GM12872 (cell line): ENCODE measurements at regions not wholly inside any gene's neighbourhood (a gene's known extent, or its start where the extent isn't known, plus 50 kb on each side); places are given as distances from the start of the nearest gene placed in this dataset.
A peak's percentile ranks its signal among the peaks of the same experiment; 100 is the strongest.

ENCODE experiments used
- CTCF ChIP-seq: IDR thresholded peaks from 3 replicates; pipeline ENCODE4 v1.5.1; 2011; ENCODE audit warnings: low read depth, mild to moderate bottlenecking, low read length, moderate library complexity; ENCODE audit not compliant: insufficient read depth

DNA sequence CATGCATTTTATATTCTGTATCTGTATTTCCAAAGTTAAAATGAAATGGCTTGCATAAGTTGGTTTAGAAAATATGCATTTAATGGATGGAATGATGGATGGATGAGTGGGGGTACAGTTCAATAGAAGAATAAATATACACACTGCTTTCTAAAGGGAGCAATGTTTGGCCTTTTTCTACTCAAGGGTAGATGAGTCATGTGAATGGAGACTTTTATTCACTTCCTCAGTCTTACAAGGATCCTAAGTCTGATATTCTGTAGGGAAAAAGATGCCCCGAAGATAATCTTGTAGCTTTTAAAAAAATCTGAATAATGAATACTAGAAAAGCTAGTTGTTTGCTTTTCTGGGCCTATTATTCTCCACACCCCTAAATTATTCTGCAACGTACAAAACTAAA, 2112.1 kb downstream of the MAT2B start:
- TF ChIP-seq CTCF = no peak

GRCh38 chr5:165620394-165620793, 2115.0 kb downstream of the MAT2B start:
- no peak for TF ChIP-seq CTCF

DNA sequence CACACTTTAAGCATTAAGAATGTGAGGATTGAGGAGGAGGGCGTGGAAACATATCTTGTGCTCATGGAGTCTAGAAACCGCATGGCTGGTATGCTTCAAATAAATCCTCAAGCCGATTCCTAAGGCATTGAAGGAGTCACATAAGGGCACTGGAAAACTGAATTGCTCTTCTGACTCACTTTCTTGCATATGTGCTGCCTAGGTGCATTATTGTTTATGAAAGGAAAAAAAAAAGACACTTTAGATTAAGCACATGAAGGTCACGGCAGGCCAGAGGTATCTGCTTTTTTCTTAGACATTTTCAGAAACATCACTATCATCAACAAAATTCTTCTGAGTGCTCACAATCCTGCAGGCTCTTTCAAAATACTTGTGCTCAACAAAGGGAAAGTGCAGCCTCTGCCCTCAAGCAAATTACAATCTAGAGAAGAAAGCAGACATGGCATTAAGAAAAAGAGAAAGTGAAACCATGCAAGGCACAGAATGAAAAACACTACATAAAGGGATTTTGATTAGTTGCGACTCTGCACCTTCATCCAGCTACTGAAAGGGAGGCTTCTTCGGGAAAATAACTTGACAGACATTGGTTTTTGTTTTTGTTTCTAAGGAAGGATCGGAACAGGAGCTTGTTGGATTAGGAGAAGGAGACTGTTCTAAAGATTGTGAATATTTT, 2117.6 kb downstream of the MAT2B start:
- TF ChIP-seq CTCF = no peak

DNA sequence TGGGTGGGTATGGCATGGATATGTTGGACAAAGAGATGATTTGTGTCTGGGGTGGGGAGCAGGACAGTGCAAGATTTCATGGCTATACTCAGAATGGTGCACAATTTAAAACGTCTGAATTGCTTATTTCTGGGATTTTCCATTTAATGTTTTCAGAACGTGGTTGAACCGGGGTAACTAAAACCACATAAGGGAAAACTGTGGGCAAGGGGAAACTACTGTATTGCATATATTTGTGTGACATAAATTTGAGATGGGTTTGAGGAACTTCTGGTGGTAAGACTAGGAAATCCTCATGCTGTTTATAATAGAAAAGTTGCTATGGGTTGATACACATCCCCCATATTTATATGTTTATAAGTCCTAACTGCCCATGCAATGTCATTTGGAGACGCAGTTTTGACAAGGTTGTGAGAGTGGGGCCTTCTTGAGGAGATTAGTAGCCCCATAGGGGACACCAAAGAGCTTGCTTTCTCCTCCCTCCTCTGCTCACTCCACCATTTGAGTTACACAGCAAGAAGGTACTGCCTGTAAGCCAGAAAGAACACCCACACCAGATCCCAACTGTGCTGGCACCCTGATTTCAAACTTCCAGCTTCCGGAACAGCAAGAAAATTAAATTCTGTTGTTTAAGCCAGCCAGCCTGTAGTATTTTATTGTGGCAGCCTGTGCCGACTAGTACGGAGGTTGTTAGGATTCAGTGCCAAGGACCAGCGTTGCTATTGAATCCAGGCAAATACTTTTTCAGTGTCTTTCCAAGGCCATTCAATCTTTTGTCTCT, 2118.9 kb downstream of the MAT2B start:
- TF ChIP-seq CTCF = no peak

DNA sequence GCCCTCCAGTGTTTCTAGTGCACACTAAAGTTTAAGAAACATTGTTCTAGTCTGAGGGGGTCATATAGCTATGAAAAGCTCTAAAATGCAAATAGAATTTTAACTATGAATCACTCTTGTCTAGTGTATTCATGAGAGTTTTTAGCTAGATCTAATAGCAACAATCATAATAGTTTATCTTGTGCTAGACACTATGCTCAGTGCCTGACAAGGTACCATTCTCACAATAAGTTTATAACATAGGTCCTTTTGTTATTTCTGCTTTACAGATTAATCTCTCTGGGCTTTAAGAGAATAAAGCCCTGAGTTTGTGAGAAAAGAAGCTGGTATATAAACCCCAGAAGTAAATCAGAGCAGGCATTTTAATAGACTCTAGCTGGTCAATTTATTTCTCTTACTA, 2120.7 kb downstream of the MAT2B start:
- no peak for TF ChIP-seq CTCF

- no peak for TF ChIP-seq CTCF
Observed at GRCh38 chr5:165627548-165628170, 2122.2 kb downstream of the MAT2B start.

DNA sequence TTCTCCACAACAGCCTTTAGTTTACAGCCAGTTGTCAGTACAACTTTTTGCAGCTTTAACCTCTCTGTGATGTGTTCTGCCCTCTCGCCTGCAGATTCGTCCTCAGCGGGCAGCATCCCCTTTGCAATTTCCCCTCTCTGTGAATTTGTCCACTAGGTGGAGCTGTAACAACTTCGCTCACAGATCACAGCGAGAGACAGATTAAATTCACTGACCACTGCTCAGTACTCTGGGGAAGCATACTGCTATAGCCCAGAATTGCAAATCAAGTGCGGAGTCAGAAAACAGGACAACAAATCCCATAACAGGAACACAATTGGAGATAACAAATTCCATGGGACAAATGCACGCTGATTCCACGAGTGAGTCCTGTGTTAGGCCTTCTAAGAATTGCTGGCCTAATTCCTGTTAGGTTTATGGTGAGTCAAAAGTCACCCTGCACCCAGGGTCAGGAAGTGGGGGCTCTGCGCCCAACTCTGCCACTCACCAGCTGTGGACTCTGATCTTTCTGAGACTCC, 2124.9 kb downstream of the MAT2B start:
- peak; percentile 75 for TF ChIP-seq CTCF
